ENCODE measurements at regions not wholly inside any gene's neighbourhood (a gene's known extent, or its start where the extent isn't known, plus 50 kb on each side); places are given as distances from the start of the nearest gene placed in this dataset.

DNA sequence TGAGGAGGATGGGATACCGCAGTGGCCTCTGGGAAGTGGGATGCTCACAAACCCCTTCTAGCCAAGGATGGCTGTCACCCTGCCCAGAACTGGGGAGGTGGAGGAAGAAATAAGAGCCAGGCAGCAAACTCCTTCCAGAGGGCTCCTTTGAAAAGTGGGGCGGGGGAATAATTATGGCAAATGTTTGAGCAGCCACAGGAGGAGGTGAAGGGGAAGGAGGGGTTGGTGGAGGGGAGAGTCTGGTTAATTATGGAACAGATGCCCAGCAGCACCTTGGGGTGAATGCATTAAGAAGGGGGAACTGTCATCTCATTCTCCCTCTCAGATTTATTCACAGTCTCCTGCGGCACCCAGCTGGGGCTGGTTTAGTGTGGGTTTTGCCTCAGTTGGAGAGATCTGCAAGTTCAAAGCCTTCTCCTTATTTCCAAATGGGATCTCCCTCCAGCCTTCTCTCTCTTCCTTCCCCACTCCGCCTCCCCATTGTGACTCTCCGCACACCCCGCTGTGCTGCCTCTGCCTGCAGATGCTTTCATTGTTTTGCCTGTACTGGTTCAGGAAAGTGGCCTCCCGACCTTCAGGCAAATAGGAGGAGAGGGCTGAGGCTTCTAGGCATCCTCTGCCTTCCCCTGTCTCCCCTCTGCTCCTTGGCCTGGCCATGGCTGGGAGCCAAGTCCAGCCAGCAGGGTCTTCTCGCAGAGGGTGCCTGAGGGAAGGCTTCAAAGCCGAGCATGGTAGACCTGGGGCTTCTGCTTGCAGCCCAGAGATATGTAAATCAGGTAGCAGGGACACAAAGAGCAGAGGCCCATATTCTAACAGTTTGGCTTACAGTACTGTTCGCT is 457.2 kb upstream of the MEX3C start:
- Histone ChIP-seq H3K4me3 (ENCODE audit: low read depth, low read length, poor library complexity, severe bottlenecking) (no peak overlapping the region), H3K4me1 (ENCODE audit: insufficient read depth, low read length, poor library complexity, severe bottlenecking) (peaks cover 8% of the 10 kb centered on the region), H3K9me3 (ENCODE audit: low read depth, low read length, poor library complexity, severe bottlenecking) (no peaks in the 10 kb centered on the region), H3K27ac (ENCODE audit: low read depth, low read length, poor library complexity, severe bottlenecking) (no peak overlapping the region), H3K27me3 (replicated peaks; ENCODE audit: insufficient read depth, low read depth, low read length, poor library complexity) (no peaks in the 10 kb centered on the region), H3K36me3 (ENCODE audit: insufficient read depth, low read length, poor library complexity, severe bottlenecking) (no peaks in the 10 kb centered on the region)
- TF ChIP-seq EZH2 (IDR thresholded peaks at IDR 0.05; ENCODE audit: borderline replicate concordance, low read depth, low read length, poor library complexity, severe bottlenecking), result no peak
- TF ChIP-seq, protein P1, sequence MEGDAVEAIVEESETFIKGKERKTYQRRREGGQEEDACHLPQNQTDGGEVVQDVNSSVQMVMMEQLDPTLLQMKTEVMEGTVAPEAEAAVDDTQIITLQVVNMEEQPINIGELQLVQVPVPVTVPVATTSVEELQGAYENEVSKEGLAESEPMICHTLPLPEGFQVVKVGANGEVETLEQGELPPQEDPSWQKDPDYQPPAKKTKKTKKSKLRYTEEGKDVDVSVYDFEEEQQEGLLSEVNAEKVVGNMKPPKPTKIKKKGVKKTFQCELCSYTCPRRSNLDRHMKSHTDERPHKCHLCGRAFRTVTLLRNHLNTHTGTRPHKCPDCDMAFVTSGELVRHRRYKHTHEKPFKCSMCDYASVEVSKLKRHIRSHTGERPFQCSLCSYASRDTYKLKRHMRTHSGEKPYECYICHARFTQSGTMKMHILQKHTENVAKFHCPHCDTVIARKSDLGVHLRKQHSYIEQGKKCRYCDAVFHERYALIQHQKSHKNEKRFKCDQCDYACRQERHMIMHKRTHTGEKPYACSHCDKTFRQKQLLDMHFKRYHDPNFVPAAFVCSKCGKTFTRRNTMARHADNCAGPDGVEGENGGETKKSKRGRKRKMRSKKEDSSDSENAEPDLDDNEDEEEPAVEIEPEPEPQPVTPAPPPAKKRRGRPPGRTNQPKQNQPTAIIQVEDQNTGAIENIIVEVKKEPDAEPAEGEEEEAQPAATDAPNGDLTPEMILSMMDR (conservative IDR thresholded peaks at IDR 0.05; ENCODE audit: low read depth, low read length), result no peak
- CTCF ChIA-PET, result no interaction called here
- POLR2A ChIA-PET (ENCODE audit: low non-redundant PET), result no interaction called here
- peak; percentile 71 for DNase-seq (ENCODE audit: low spot score)
- intact Hi-C loops (cut with micrococcal nuclease; ENCODE audit: unreplicated experiment), result no loop called here
- BruUV-seq (replicated peaks), result no TSS peak

DNA sequence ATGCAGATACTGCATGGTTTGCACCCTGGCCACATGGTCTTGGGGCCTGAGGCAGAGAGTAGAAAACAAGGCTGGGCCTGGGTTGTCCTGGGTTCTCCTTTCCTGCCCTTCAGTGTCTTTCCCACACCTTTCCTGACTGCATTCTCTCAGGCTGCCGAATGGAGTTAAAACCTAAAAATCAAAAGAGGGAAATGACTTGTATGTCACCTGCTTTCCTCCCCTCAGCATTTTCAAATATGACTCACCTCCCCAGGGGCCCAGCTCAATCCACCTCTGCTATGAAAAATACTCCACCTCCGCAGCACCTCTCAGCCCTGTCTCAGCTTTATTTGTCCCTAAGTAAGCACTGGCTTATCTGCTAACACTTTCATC is 457.8 kb upstream of the MEX3C start:
- Histone ChIP-seq H3K27me3 (replicated peaks; ENCODE audit: insufficient read depth, low read depth, low read length, poor library complexity) (no peaks in the 10 kb centered on the region), H3K4me3 (ENCODE audit: low read depth, low read length, poor library complexity, severe bottlenecking) (no peak overlapping the region), H3K36me3 (ENCODE audit: insufficient read depth, low read length, poor library complexity, severe bottlenecking) (no peaks in the 10 kb centered on the region), H3K9me3 (ENCODE audit: low read depth, low read length, poor library complexity, severe bottlenecking) (no peaks in the 10 kb centered on the region), H3K4me1 (ENCODE audit: insufficient read depth, low read length, poor library complexity, severe bottlenecking) (peaks cover 8% of the 10 kb centered on the region), H3K27ac (ENCODE audit: low read depth, low read length, poor library complexity, severe bottlenecking) (no peak overlapping the region)
- POLR2A ChIA-PET (ENCODE audit: low non-redundant PET), result no interaction called here
- intact Hi-C loops (cut with micrococcal nuclease; ENCODE audit: unreplicated experiment), result no loop called here
- no TSS peak for BruUV-seq (replicated peaks)
- TF ChIP-seq, protein P1 (conservative IDR thresholded peaks at IDR 0.05; ENCODE audit: low read depth, low read length), result no peak
- TF ChIP-seq EZH2 (IDR thresholded peaks at IDR 0.05; ENCODE audit: borderline replicate concordance, low read depth, low read length, poor library complexity, severe bottlenecking), result no peak
- no peak for DNase-seq (ENCODE audit: low spot score)
- CTCF ChIA-PET, result no interaction called here

DNA sequence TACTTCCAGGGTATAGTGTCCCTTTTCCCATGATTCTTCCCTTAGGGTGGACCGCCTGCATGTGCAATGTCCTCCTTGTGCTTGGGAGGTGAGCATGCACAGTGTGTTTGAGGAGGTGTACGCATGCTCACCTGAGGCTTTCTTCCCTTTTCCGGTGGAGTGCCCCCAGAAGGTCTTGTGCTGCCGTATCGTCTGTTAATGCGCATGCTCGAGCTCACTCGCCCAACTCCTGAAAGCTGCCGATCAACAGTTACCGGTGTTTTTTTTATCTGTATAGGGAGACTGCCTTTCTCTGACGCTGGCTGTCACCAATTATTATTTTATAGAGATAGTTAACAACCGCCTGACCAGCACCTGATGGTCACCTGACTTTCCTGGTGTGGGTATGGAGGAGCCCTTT is 458.8 kb upstream of the MEX3C start:
- no TSS peak for BruUV-seq (replicated peaks)
- no peak overlapping the region for H3K4me3 ChIP-seq (ENCODE audit: low read depth, low read length, poor library complexity, severe bottlenecking)
- TF ChIP-seq EZH2 (IDR thresholded peaks at IDR 0.05; ENCODE audit: borderline replicate concordance, low read depth, low read length, poor library complexity, severe bottlenecking), result no peak
- TF ChIP-seq, protein P1 (conservative IDR thresholded peaks at IDR 0.05; ENCODE audit: low read depth, low read length), result no peak
- H3K36me3 ChIP-seq (ENCODE audit: insufficient read depth, low read length, poor library complexity, severe bottlenecking), result no peaks in the 10 kb centered on the region
- no peak overlapping the region for H3K27ac ChIP-seq (ENCODE audit: low read depth, low read length, poor library complexity, severe bottlenecking)
- H3K4me1 ChIP-seq (ENCODE audit: insufficient read depth, low read length, poor library complexity, severe bottlenecking), result peaks cover 8% of the 10 kb centered on the region
- DNase-seq (ENCODE audit: low spot score), result no peak
- intact Hi-C loops (cut with micrococcal nuclease; ENCODE audit: unreplicated experiment), result no loop called here
- CTCF ChIA-PET, result no interaction called here
- POLR2A ChIA-PET (ENCODE audit: low non-redundant PET), result no interaction called here
- no peaks in the 10 kb centered on the region for H3K27me3 ChIP-seq (replicated peaks; ENCODE audit: insufficient read depth, low read depth, low read length, poor library complexity)
- H3K9me3 ChIP-seq (ENCODE audit: low read depth, low read length, poor library complexity, severe bottlenecking), result no peaks in the 10 kb centered on the region

Data from A673 (cell line).